ENCODE measurements at regions not wholly inside any gene's neighbourhood (a gene's known extent, or its start where the extent isn't known, plus 50 kb on each side); places are given as distances from the start of the nearest gene placed in this dataset.

GRCh38 chr6:2560140-2560818 is 190.4 kb downstream of the MYLK4 start:
- H3K36me3 Mint-ChIP-seq (ENCODE audit: low read depth) = no peaks in the 10 kb centered on the region
- H3K36me3 ChIP-seq (ENCODE audit: control insufficient read depth, insufficient read depth, low read length) = no peaks in the 10 kb centered on the region
- 72 to 84% methylated on average over 5 to 8 of the region's 8 CpGs for WGBS, 2 experiments (ENCODE audit: insufficient coverage in 1 of 2, insufficient read length in 1 of 2)
- no peaks in the 10 kb centered on the region for H3K4me1 Mint-ChIP-seq
- peaks cover 3% of the 10 kb centered on the region for H3K27me3 Mint-ChIP-seq (ENCODE audit: insufficient read depth)
- H3K27ac Mint-ChIP-seq = no peak overlapping the region
- H3K4me3 Mint-ChIP-seq = no peak overlapping the region
- no peak overlapping the region for H3K9ac ChIP-seq (ENCODE audit: extremely low read depth, low read length, poor library complexity, severe bottlenecking)
- H3K4me3 ChIP-seq (ENCODE audit: low read length) = no peak overlapping the region
- no peaks in the 10 kb centered on the region for H3K27me3 ChIP-seq (ENCODE audit: control insufficient read depth, insufficient read depth, low read length, poor library complexity, severe bottlenecking)
- TF ChIP-seq CTCF (conservative IDR thresholded peaks at IDR 0.05) = no peak
- H3K4me1 ChIP-seq (ENCODE audit: control insufficient read depth, insufficient read depth, low read length) = no peaks in the 10 kb centered on the region
- no peak for DNase-seq
- H3K9me3 ChIP-seq (ENCODE audit: control insufficient read depth, low read length) = no peaks in the 10 kb centered on the region
- no peak overlapping the region for H3K27ac ChIP-seq (ENCODE audit: low read depth, low read length)
- H3K9me3 Mint-ChIP-seq = no peaks in the 10 kb centered on the region

- no peaks in the 10 kb centered on the region for H3K4me1 ChIP-seq (ENCODE audit: control insufficient read depth, insufficient read depth, low read length)
- no peak overlapping the region for H3K27ac ChIP-seq (ENCODE audit: low read depth, low read length)
- Mint-ChIP-seq H3K36me3 (ENCODE audit: low read depth) (no peaks in the 10 kb centered on the region), H3K9me3 (no peaks in the 10 kb centered on the region), H3K27me3 (ENCODE audit: insufficient read depth) (peaks cover 3% of the 10 kb centered on the region), H3K4me1 (no peaks in the 10 kb centered on the region), H3K4me3 (no peak overlapping the region), H3K27ac (no peak overlapping the region)
- H3K27me3 ChIP-seq (ENCODE audit: control insufficient read depth, insufficient read depth, low read length, poor library complexity, severe bottlenecking) = no peaks in the 10 kb centered on the region
- H3K9me3 ChIP-seq (ENCODE audit: control insufficient read depth, low read length) = no peaks in the 10 kb centered on the region
- no peak overlapping the region for H3K4me3 ChIP-seq (ENCODE audit: low read length)
- no peak for DNase-seq
- WGBS, 2 experiments (ENCODE audit: insufficient coverage in 1 of 2, insufficient read length in 1 of 2) = 88 to 92% methylated on average over 18 to 25 of the region's 25 CpGs
- H3K9ac ChIP-seq (ENCODE audit: extremely low read depth, low read length, poor library complexity, severe bottlenecking) = no peak overlapping the region
- no peaks in the 10 kb centered on the region for H3K36me3 ChIP-seq (ENCODE audit: control insufficient read depth, insufficient read depth, low read length)
- no peak for TF ChIP-seq CTCF (conservative IDR thresholded peaks at IDR 0.05)
Measured at GRCh38 chr6:2558861-2559801, 191.6 kb downstream of the MYLK4 start.

- DNase-seq = no peak
- Mint-ChIP-seq H3K4me3 (no peak overlapping the region), H3K4me1 (no peaks in the 10 kb centered on the region), H3K27me3 (ENCODE audit: insufficient read depth) (no peaks in the 10 kb centered on the region), H3K9me3 (no peaks in the 10 kb centered on the region), H3K36me3 (ENCODE audit: low read depth) (no peaks in the 10 kb centered on the region), H3K27ac (no peak overlapping the region)
- H3K9me3 ChIP-seq (ENCODE audit: control insufficient read depth, low read length) = no peaks in the 10 kb centered on the region
- no peak for TF ChIP-seq CTCF (conservative IDR thresholded peaks at IDR 0.05)
- H3K27me3 ChIP-seq (ENCODE audit: control insufficient read depth, insufficient read depth, low read length, poor library complexity, severe bottlenecking) = no peaks in the 10 kb centered on the region
- no peak overlapping the region for H3K4me3 ChIP-seq (ENCODE audit: low read length)
- H3K4me1 ChIP-seq (ENCODE audit: control insufficient read depth, insufficient read depth, low read length) = no peaks in the 10 kb centered on the region
- 91 to 100% methylated on average over 4 to 13 of the region's 13 CpGs for WGBS, 2 experiments (ENCODE audit: insufficient coverage in 1 of 2, insufficient read length in 1 of 2)
- H3K36me3 ChIP-seq (ENCODE audit: control insufficient read depth, insufficient read depth, low read length) = no peaks in the 10 kb centered on the region
- no peak overlapping the region for H3K9ac ChIP-seq (ENCODE audit: extremely low read depth, low read length, poor library complexity, severe bottlenecking)
- no peak overlapping the region for H3K27ac ChIP-seq (ENCODE audit: low read depth, low read length)
Measured at GRCh38 chr6:2558098-2558680, 192.5 kb downstream of the MYLK4 start.

Data from endodermal cell (in vitro differentiated cells).